ENCODE measurements at regions not wholly inside any gene's neighbourhood (a gene's known extent, or its start where the extent isn't known, plus 50 kb on each side); places are given as distances from the start of the nearest gene placed in this dataset.

DNA sequence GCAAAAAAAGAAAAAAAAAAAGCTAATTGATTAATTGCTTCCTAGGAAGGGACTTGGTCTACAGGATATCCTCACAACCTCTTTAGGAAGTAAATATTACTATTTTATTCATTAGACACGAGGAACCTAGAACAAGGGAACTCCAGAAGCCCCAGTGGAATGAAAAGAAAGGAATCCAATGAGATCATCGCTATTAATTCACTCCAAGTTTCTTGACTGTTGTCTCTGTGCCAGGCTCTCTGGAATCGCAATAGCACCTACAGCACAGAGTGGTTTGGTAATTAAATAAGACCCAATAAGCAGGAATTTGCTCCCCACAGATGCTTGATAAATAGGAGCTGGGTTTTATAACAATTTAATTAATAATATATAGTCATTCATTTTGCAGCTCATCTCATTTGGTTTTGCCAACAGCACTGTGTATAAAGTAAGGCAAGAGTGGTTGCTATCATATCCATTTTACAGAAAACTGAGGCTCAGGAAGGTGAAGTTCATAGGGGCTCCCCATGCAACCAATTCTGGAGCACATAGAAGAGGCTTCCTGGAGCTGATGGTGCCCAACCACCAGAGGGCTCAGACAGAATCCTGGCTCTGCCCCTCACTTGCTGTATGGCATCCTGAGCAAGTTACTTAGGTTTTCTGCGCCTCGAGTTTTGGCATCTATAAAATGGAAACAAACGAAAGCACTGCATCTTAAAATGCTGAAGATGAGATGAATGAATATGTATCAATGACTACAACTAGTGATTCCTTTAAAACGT is 420.2 kb downstream of the MED13L start:
- TF ChIP-seq, protein P1, sequence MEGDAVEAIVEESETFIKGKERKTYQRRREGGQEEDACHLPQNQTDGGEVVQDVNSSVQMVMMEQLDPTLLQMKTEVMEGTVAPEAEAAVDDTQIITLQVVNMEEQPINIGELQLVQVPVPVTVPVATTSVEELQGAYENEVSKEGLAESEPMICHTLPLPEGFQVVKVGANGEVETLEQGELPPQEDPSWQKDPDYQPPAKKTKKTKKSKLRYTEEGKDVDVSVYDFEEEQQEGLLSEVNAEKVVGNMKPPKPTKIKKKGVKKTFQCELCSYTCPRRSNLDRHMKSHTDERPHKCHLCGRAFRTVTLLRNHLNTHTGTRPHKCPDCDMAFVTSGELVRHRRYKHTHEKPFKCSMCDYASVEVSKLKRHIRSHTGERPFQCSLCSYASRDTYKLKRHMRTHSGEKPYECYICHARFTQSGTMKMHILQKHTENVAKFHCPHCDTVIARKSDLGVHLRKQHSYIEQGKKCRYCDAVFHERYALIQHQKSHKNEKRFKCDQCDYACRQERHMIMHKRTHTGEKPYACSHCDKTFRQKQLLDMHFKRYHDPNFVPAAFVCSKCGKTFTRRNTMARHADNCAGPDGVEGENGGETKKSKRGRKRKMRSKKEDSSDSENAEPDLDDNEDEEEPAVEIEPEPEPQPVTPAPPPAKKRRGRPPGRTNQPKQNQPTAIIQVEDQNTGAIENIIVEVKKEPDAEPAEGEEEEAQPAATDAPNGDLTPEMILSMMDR (IDR thresholded peaks at IDR 0.05): no peak
- TF ChIP-seq POLR2A (IDR thresholded peaks at IDR 0.05): no peak

Data from thyroid gland (tissue), 4 donors.